GM12872 (cell line): ENCODE measurements at regions not wholly inside any gene's neighbourhood (a gene's known extent, or its start where the extent isn't known, plus 50 kb on each side); places are given as distances from the start of the nearest gene placed in this dataset.

Experiments
- TF ChIP-seq, protein P1 (sequence below): IDR thresholded peaks from 3 replicates; pipeline ENCODE4 v1.5.1; 2011; ENCODE audit warnings: low read depth, mild to moderate bottlenecking, low read length, moderate library complexity; ENCODE audit not compliant: insufficient read depth

DNA sequence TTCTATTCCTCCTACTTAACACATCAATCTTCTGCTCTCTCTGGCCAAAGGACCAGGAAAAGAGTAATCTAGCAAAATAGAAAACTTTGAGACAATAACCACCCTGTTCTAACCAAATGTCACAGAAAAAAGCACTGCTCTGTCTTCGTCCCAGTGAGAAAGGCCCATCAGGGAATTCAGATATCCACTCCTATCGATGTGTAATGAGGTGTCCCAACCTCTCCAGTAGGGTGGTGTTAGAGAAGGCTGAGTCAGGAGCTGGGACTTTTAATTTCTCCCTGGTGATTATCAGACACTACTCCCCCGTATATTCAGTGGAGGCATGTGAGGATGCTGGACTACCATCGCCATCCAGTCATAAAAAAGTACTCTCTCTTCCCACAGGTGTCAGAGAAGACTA is 130.3 kb downstream of the TMTC3 start:
- TF ChIP-seq, protein P1, sequence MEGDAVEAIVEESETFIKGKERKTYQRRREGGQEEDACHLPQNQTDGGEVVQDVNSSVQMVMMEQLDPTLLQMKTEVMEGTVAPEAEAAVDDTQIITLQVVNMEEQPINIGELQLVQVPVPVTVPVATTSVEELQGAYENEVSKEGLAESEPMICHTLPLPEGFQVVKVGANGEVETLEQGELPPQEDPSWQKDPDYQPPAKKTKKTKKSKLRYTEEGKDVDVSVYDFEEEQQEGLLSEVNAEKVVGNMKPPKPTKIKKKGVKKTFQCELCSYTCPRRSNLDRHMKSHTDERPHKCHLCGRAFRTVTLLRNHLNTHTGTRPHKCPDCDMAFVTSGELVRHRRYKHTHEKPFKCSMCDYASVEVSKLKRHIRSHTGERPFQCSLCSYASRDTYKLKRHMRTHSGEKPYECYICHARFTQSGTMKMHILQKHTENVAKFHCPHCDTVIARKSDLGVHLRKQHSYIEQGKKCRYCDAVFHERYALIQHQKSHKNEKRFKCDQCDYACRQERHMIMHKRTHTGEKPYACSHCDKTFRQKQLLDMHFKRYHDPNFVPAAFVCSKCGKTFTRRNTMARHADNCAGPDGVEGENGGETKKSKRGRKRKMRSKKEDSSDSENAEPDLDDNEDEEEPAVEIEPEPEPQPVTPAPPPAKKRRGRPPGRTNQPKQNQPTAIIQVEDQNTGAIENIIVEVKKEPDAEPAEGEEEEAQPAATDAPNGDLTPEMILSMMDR: no peak

DNA sequence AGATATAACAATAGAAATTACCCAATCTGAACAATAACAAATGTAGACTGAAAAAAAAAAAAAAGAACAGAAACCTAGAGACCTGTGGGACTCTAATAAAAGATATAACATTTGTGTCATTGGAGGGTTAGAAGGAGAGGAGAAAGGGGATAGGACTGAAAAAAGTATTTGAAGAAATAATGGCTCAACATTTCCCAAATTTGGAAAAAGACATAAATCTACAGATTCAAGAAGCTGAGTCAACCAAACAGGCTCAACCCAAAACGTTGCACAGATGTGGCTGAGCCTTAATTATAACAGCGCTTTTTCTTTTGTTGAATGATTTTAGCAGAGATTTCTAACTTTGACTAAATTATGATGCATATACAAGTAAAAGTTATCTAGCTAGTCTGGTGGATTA is 131.3 kb downstream of the TMTC3 start:
- TF ChIP-seq, protein P1: no peak

DNA sequence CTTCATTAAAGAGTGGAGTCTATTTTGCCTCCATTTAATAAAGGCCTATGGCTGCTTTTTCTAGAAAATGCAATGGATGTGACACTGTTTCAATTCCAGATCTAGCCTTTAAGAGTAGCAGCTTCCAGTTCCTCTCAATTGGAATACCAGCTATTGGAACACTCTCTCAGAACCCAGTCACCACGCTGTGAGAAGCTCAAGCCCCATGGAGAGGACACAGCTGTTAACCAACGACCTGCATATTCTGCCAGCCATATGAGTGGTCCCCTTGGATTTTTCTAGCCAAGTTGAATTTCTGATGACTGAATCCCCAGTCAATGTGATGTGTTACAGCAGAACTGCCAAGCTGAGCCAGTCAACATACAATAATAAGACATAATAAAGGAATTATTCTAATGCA is 131.8 kb downstream of the TMTC3 start:
- TF ChIP-seq, protein P1: no peak

DNA sequence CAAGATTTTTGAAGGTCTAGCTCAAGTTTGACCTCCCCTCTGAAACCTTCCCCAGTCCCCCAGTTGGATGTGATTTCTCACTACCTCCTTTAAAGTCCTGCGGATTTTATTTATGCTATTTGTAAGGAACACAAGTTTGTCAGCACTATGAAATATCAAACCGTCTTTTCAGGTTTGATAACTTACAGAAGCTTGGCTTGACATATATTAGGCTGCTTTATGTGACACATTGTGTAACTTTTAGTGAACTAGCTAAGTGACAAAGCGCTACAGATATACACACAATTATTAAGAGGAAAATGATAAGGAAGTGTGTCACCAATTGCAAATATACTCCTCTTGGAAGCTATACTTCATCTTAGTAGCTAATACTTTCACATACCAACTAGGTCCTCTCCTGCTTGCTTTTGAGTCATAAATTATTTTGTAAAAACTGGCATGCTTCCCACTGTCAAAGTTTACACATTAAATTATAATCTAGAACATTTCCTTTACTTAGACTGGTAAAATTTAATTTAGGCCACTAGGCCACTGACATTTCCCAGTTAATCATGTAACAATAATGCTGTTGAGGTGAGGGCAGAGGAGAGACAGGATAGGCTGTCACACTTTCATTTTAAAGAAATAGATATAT is 149.5 kb downstream of the TMTC3 start:
- TF ChIP-seq, protein P1: no peak

DNA sequence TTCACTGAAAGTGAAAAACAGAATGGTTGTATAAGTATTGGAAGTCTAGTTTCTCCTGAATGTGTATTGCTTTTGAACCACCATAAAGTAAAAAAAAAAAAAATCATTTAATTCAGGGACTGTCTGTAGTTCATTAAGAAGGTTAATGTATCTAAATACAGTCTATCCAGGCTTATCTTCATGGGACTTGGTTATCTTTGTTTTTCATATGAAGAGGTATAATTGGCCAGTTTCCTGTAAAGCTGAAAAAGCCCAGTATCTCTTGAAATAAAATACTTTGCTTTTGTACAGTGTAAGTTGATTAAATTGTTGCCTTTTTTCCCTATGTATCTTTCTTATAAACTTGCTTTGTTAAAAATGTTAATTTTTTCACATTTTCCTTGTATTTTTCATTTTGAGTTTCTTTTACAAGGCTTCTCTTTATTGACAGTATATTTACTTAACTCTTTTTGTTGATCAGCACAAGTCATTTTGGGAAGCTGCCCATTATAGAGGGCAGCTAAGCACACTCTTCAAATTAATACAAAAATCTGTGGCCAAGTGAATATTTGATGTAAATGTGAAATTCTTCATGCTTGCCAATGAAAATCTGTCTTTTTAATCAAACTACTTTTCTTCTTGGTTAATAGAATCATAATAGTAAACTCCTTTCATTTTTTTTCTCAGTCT is 156.0 kb downstream of the TMTC3 start:
- TF ChIP-seq, protein P1: no peak

DNA sequence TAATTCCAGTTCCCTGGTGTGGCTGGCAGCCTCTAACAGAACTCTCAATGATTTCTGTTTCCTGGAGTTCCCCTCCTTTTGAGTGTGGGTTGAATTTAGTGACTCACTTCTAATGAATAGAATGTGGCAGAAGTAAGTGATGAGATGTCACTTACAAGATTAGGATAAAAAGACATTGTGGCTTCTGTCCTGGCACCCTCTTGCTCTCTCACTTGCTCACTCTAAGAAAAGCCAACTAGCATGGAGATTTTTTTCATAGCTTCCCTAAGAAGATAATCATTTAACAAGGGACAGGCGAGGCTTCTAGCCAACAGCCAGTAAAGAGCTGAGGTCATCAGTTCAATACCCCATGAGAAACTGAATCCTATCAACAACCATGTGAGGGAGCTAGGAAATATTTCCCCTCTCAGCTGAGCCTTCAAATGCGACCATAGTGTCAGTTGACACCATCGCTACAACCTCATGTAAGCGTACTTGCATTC is 156.7 kb downstream of the TMTC3 start:
- TF ChIP-seq, protein P1: no peak

DNA sequence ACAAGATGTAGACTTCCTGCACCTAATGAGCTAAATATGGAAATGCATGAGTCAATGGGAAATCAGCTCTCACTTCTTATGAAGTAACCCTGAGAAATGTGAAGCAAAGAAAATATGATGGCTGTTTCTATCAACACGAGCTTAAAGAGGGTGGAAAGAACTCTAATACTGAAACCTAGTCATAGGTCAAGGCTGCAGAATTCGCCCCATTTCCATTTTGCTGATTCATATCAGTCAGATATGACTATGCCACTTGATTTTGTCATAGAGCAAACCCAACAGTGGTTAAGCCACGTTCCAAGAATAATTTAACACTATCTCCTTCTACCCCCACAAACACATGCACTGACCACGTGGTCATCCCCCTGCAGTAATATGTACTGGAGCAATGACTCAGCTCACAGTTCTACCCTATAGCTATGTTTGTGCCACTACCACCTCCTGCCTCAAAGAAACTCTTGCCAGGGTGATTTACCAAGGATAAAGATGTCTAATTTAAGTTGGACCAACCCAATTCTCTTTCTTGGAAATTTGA is 157.5 kb downstream of the TMTC3 start:
- TF ChIP-seq, protein P1: no peak
